ENCODE measurements at regions not wholly inside any gene's neighbourhood (a gene's known extent, or its start where the extent isn't known, plus 50 kb on each side); places are given as distances from the start of the nearest gene placed in this dataset.

- in situ Hi-C loops (cut with HindIII; ENCODE audit: low pct_unique_long_range_greater_than_20kb, low sequenced_read_pairs) (no loop called here), intact Hi-C loops (cut with micrococcal nuclease; ENCODE audit: unreplicated experiment) (no loop called here)
- TF ChIP-seq TCF7L2 (IDR thresholded peaks at IDR 0.05; ENCODE audit: low read depth, low read length) (no peak), SIN3A (IDR thresholded peaks at IDR 0.05; ENCODE audit: borderline replicate concordance, insufficient read depth, low read depth, low read length) (no peak), POLR2AphosphoS5 (IDR thresholded peaks at IDR 0.05; ENCODE audit: low read depth, low read length) (no peak)
- TF ChIP-seq, protein P1, sequence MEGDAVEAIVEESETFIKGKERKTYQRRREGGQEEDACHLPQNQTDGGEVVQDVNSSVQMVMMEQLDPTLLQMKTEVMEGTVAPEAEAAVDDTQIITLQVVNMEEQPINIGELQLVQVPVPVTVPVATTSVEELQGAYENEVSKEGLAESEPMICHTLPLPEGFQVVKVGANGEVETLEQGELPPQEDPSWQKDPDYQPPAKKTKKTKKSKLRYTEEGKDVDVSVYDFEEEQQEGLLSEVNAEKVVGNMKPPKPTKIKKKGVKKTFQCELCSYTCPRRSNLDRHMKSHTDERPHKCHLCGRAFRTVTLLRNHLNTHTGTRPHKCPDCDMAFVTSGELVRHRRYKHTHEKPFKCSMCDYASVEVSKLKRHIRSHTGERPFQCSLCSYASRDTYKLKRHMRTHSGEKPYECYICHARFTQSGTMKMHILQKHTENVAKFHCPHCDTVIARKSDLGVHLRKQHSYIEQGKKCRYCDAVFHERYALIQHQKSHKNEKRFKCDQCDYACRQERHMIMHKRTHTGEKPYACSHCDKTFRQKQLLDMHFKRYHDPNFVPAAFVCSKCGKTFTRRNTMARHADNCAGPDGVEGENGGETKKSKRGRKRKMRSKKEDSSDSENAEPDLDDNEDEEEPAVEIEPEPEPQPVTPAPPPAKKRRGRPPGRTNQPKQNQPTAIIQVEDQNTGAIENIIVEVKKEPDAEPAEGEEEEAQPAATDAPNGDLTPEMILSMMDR (IDR thresholded peaks at IDR 0.05), result no peak
- H3K27ac ChIP-seq (ENCODE audit: low read length), result no peak overlapping the region
- H3K27me3 ChIP-seq (ENCODE audit: control insufficient read depth, insufficient read depth, low read length), result no peaks in the 10 kb centered on the region
- no TSS peak for BruUV-seq (replicated peaks)
- no peaks in the 10 kb centered on the region for H3K4me1 ChIP-seq (ENCODE audit: control insufficient read depth, insufficient read depth, low read length)
- no peaks in the 10 kb centered on the region for H3K36me3 ChIP-seq (ENCODE audit: control insufficient read depth, insufficient read depth, low read length)
- no peak for DNase-seq (ENCODE audit: low read depth, low spot score)
- POLR2A ChIA-PET, result no interaction called here
- no peak overlapping the region for H3K4me3 ChIP-seq (ENCODE audit: low read depth in 2 of 2, low read length in 2 of 2)
- H3K9me3 ChIP-seq (ENCODE audit: control insufficient read depth, insufficient read depth, low read depth, low read length), result no peaks in the 10 kb centered on the region
- no peak for ATAC-seq
- CTCF ChIA-PET, result interaction anchor here (0.6 kb wide), 1 partner anchor 65 kb away, joined by 5 read pairs; no protein-coding TSS in a partner anchor
These were observed 150.8 kb downstream of the TLE3 start for GRCh38 chr15:69946870-69947269.

- TF ChIP-seq, protein P1 (IDR thresholded peaks at IDR 0.05), result no peak
- no peak for TF ChIP-seq POLR2AphosphoS5 (IDR thresholded peaks at IDR 0.05; ENCODE audit: low read depth, low read length)
- TF ChIP-seq SIN3A (IDR thresholded peaks at IDR 0.05; ENCODE audit: borderline replicate concordance, insufficient read depth, low read depth, low read length), result no peak
- TF ChIP-seq TCF7L2 (IDR thresholded peaks at IDR 0.05; ENCODE audit: low read depth, low read length), result no peak
- no peak for TF ChIP-seq REST (IDR thresholded peaks at IDR 0.05; ENCODE audit: insufficient read depth in 1 of 2, low read depth in 2 of 2, low read length in 1 of 2)
- intact Hi-C loops (cut with micrococcal nuclease; ENCODE audit: unreplicated experiment), result no loop called here
- Histone ChIP-seq H3K27me3 (ENCODE audit: control insufficient read depth, insufficient read depth, low read length) (no peaks in the 10 kb centered on the region), H3K4me3 (ENCODE audit: low read depth in 2 of 2, low read length in 2 of 2) (no peak overlapping the region), H3K4me1 (ENCODE audit: control insufficient read depth, insufficient read depth, low read length) (no peaks in the 10 kb centered on the region), H3K27ac (ENCODE audit: low read length) (no peak overlapping the region), H3K9me3 (ENCODE audit: control insufficient read depth, insufficient read depth, low read depth, low read length) (no peaks in the 10 kb centered on the region), H3K36me3 (ENCODE audit: control insufficient read depth, insufficient read depth, low read length) (no peaks in the 10 kb centered on the region)
- BruUV-seq (replicated peaks), result no TSS peak
- POLR2A ChIA-PET, result no interaction called here
- CTCF ChIA-PET, result no interaction called here
- ATAC-seq (no peak), DNase-seq (ENCODE audit: low read depth, low spot score) (no peak)
- in situ Hi-C loops (cut with HindIII; ENCODE audit: low pct_unique_long_range_greater_than_20kb, low sequenced_read_pairs), result no loop called here
These were observed 150.3 kb downstream of the TLE3 start for GRCh38 chr15:69947394-69947793.
